Neural progenitor cell (in vitro differentiated cells): ENCODE measurements at regions not wholly inside any gene's neighbourhood (a gene's known extent, or its start where the extent isn't known, plus 50 kb on each side); places are given as distances from the start of the nearest gene placed in this dataset.

Source experiments
- EZH2phosphoT487 ChIP-seq: fragments of 200-600 bp; sonication (generic); IDR thresholded peaks from 2 replicates; pipeline ENCODE4 v1.6.1; 2017; ENCODE audit warnings: antibody characterized with exemption
- TF ChIP-seq, protein P1 (sequence below): fragments of 200-600 bp; sonication (generic); IDR thresholded peaks from 2 replicates; pipeline ENCODE4 v1.5.1; 2017; ENCODE audit warnings: antibody characterized with exemption, mild to moderate bottlenecking

DNA sequence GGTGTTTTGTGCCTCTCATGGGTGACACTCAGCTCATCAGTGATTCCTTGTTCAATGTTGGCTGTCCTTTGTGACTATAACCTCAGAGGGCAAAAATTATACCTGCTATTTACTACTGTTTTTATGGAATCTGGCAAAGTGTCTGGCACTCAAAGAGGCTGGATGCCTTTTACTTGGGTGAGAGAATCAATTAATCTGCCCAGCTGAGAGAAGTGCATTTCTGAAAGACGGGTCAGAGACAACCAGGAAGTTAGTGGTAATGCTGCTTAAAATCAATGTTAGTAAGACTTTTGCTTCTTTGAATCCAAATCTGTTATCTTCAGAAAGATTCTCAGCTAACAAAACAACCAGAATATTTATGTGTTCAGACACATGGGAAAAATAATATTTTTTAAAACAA, 436.2 kb upstream of the SUCLG2 start:
- TF ChIP-seq, protein P1, sequence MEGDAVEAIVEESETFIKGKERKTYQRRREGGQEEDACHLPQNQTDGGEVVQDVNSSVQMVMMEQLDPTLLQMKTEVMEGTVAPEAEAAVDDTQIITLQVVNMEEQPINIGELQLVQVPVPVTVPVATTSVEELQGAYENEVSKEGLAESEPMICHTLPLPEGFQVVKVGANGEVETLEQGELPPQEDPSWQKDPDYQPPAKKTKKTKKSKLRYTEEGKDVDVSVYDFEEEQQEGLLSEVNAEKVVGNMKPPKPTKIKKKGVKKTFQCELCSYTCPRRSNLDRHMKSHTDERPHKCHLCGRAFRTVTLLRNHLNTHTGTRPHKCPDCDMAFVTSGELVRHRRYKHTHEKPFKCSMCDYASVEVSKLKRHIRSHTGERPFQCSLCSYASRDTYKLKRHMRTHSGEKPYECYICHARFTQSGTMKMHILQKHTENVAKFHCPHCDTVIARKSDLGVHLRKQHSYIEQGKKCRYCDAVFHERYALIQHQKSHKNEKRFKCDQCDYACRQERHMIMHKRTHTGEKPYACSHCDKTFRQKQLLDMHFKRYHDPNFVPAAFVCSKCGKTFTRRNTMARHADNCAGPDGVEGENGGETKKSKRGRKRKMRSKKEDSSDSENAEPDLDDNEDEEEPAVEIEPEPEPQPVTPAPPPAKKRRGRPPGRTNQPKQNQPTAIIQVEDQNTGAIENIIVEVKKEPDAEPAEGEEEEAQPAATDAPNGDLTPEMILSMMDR = no peak
- no peak for TF ChIP-seq EZH2phosphoT487
